Loucy (cell line): ENCODE measurements at regions not wholly inside any gene's neighbourhood (a gene's known extent, or its start where the extent isn't known, plus 50 kb on each side); places are given as distances from the start of the nearest gene placed in this dataset.

Experiments
- H2AFZ ChIP-seq: fragments of 200-600 bp; sonication (generic); 2 replicates; pipeline ENCODE4 v1.6.0; 2016; ENCODE audit warnings: antibody characterized with exemption, mild to moderate bottlenecking, low read length, moderate library complexity
- H3F3A ChIP-seq: fragments of 200-600 bp; 2 replicates; pipeline ENCODE4 v1.6.0; 2016; ENCODE audit warnings: antibody characterized with exemption, low read depth, mild to moderate bottlenecking
- H3K27me3 ChIP-seq: fragments of 200-600 bp; sonication (generic); 2 replicates; pipeline ENCODE4 v1.6.1; 2014; ENCODE audit warnings: low read length, mild to moderate bottlenecking; ENCODE audit not compliant: insufficient read depth, poor library complexity, severe bottlenecking
- H3K36me3 ChIP-seq: fragments of 200-600 bp; sonication (generic); 2 replicates; pipeline ENCODE4 v1.6.1; 2016; ENCODE audit warnings: low read length; ENCODE audit not compliant: insufficient read depth
- H3K4me1 ChIP-seq: fragments of 200-600 bp; sonication (generic); 2 replicates; pipeline ENCODE4 v1.5.1; 2014; ENCODE audit warnings: low read length, mild to moderate bottlenecking; ENCODE audit not compliant: insufficient read depth, poor library complexity, severe bottlenecking
- H3K4me2 ChIP-seq: fragments of 200-600 bp; sonication (generic); 2 replicates; pipeline ENCODE4 v1.6.0; 2014; ENCODE audit warnings: antibody characterized with exemption, low read length, low read depth, mild to moderate bottlenecking; ENCODE audit not compliant: poor library complexity, severe bottlenecking
- H3K4me3 ChIP-seq: fragments of 200-600 bp; sonication (generic); 2 replicates; pipeline ENCODE4 v1.5.1; 2014; ENCODE audit warnings: low read length, mild to moderate bottlenecking, mixed read lengths; ENCODE audit not compliant: poor library complexity, severe bottlenecking
- H3K79me2 ChIP-seq: fragments of 200-600 bp; sonication (generic); 2 replicates; pipeline ENCODE4 v1.6.1; 2014; ENCODE audit warnings: low read length; ENCODE audit not compliant: insufficient read depth
- H3K9ac ChIP-seq: fragments of 200-600 bp; sonication (generic); 2 replicates; pipeline ENCODE4 v1.6.0; 2014; ENCODE audit warnings: mild to moderate bottlenecking, low read depth, low read length, moderate library complexity; ENCODE audit not compliant: poor library complexity, severe bottlenecking
- H3K9me2 ChIP-seq: fragments of 200-600 bp; sonication (generic); replicated peaks from 2 replicates; pipeline ENCODE4 v1.6.1; 2016; ENCODE audit warnings: low read depth, low read length, mixed read lengths
- H3K9me3 ChIP-seq: fragments of 200-600 bp; sonication (generic); 2 replicates; pipeline ENCODE4 v1.6.1; 2014; ENCODE audit warnings: mild to moderate bottlenecking, antibody characterized with exemption, low read length, low read depth; ENCODE audit not compliant: insufficient read depth
- H4K20me1 ChIP-seq: fragments of 200-600 bp; sonication (generic); 2 replicates; pipeline ENCODE4 v1.6.0; 2014; ENCODE audit warnings: antibody characterized with exemption, low read length, mild to moderate bottlenecking; ENCODE audit not compliant: insufficient read depth, poor library complexity, severe bottlenecking
- EZH2phosphoT487 ChIP-seq: fragments of 200-600 bp; IDR thresholded peaks from 2 replicates; pipeline ENCODE4 v1.6.1; 2018; ENCODE audit warnings: antibody characterized with exemption, mild to moderate bottlenecking, moderate library complexity, borderline replicate concordance
- TF ChIP-seq, protein P1 (sequence below): fragments of 200-600 bp; sonication (generic); conservative IDR thresholded peaks from 2 replicates; pipeline ENCODE4 v1.5.1; 2014; ENCODE audit warnings: mild to moderate bottlenecking, antibody characterized with exemption, low read length

DNA sequence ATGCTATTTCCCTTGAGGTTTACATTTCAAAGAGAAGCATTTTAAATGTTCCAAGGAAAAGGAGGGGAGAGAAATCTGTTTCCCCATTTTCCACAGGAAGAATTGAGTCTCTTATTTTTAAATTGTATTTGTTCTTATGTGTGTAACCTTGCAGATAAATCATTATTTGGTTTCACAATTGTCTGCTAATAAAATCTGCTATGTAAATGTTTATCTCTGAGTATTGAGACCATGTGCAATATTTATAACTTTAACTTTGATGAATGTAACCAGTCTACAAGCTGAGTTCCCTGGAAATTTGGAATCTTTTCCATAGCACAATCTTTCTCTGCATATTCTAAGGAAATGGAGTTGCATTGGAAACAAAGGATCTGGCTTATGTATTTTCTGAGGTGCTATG is 209.6 kb downstream of the PTBP2 start:
- no peaks in the 10 kb centered on the region for H3K79me2 ChIP-seq
- H3K27me3 ChIP-seq: no peaks in the 10 kb centered on the region
- H3K4me3 ChIP-seq: no peak overlapping the region
- no peak overlapping the region for H3K4me2 ChIP-seq
- TF ChIP-seq, protein P1, sequence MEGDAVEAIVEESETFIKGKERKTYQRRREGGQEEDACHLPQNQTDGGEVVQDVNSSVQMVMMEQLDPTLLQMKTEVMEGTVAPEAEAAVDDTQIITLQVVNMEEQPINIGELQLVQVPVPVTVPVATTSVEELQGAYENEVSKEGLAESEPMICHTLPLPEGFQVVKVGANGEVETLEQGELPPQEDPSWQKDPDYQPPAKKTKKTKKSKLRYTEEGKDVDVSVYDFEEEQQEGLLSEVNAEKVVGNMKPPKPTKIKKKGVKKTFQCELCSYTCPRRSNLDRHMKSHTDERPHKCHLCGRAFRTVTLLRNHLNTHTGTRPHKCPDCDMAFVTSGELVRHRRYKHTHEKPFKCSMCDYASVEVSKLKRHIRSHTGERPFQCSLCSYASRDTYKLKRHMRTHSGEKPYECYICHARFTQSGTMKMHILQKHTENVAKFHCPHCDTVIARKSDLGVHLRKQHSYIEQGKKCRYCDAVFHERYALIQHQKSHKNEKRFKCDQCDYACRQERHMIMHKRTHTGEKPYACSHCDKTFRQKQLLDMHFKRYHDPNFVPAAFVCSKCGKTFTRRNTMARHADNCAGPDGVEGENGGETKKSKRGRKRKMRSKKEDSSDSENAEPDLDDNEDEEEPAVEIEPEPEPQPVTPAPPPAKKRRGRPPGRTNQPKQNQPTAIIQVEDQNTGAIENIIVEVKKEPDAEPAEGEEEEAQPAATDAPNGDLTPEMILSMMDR: no peak
- no peak for TF ChIP-seq EZH2phosphoT487
- no peak overlapping the region for H3K9ac ChIP-seq
- H3K36me3 ChIP-seq: no peaks in the 10 kb centered on the region
- H2AFZ ChIP-seq: no peak overlapping the region
- H4K20me1 ChIP-seq: no peaks in the 10 kb centered on the region
- H3K4me1 ChIP-seq: no peaks in the 10 kb centered on the region
- no peaks in the 10 kb centered on the region for H3K9me2 ChIP-seq
- H3K9me3 ChIP-seq: no peaks in the 10 kb centered on the region
- H3F3A ChIP-seq: no peaks in the 10 kb centered on the region

DNA sequence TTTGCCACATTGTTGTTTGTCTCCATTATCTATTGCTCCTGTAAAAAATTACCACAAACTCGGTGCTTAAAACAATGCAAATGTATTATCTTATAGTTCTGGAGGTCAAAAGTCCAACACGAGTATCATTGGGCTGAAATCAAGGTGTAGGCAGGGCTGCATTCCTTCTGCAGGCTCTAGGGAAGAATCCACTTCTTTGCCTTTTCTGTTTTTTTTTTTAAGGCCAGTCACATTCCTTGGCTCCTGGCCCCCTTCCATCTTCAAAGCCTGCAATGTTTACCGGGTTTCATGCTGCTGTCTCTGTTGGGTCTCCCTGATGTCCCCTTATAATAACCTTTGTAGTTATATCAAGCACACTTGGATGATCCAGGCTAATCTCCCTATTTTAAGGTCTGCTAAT is 212.7 kb downstream of the PTBP2 start:
- Histone ChIP-seq H3F3A (no peaks in the 10 kb centered on the region), H3K4me1 (no peaks in the 10 kb centered on the region), H3K4me2 (no peak overlapping the region), H3K9me2 (no peaks in the 10 kb centered on the region), H3K79me2 (no peaks in the 10 kb centered on the region), H3K9ac (no peak overlapping the region), H3K9me3 (no peaks in the 10 kb centered on the region), H3K36me3 (no peaks in the 10 kb centered on the region), H4K20me1 (no peaks in the 10 kb centered on the region), H3K4me3 (no peak overlapping the region), H2AFZ (no peak overlapping the region), H3K27me3 (no peaks in the 10 kb centered on the region)
- TF ChIP-seq, protein P1: no peak
- no peak for TF ChIP-seq EZH2phosphoT487

DNA sequence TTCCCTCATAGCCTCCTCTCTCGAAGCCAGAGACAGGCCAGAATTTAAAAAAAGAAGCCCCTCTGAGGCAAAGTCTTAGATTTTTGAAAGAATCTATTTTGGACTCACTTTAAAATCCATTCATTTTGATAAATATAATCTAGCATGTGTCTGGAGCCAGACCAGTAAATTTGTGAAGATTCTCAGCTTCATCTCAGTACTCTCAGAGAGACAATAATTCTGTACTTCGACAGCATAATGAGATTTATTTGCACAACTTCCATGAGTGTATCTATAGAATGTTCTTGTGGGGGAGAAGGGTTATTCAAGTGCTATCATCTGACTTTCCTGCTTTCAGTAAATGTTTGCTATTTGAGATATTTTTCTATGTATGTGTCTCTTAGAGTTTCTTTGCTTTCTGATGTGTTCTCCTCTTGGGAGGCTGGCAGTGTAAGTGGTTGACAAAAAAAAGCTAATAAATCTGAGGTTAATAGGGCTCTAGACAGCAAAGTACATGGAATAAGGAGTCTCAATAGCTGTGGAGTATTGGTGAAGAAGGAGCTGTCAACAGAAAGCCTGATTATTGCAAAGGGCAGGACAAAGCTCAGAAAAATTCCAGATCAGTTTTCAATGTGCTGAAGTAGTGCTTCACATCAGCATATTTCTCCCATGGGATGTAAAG is 223.0 kb downstream of the PTBP2 start:
- no peak for TF ChIP-seq EZH2phosphoT487
- TF ChIP-seq, protein P1: no peak
- Histone ChIP-seq H3K27me3 (no peaks in the 10 kb centered on the region), H3K9ac (no peak overlapping the region), H4K20me1 (no peaks in the 10 kb centered on the region), H3F3A (no peaks in the 10 kb centered on the region), H2AFZ (no peak overlapping the region), H3K4me2 (no peak overlapping the region), H3K4me1 (no peaks in the 10 kb centered on the region), H3K9me2 (no peaks in the 10 kb centered on the region), H3K9me3 (no peaks in the 10 kb centered on the region), H3K4me3 (no peak overlapping the region), H3K79me2 (no peaks in the 10 kb centered on the region), H3K36me3 (no peaks in the 10 kb centered on the region)
